ENCODE measurements at regions not wholly inside any gene's neighbourhood (a gene's known extent, or its start where the extent isn't known, plus 50 kb on each side); places are given as distances from the start of the nearest gene placed in this dataset.

DNA sequence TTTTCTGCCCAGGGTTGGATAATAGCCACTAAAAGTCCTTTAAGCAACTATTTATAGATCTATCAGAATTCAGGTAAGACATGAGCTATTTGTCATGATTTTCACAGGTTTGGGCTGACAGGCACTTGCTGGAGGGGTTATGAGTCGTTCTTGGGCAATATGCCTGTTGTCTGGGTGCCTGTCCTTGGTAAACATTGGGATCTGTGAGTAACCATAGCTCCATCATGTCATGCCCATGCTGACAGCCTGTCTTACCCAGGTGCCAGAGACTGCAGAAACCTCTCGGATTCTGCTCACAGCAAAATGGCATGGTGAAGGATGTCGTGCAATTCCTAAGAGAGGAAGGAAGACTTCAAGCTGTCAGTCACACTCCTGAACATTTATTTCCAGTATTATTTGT is 116.0 kb upstream of the PUDP start:
- Mint-ChIP-seq H3K27ac (no peak overlapping the region), H3K9me3 (no peaks in the 10 kb centered on the region), H3K27me3 (no peaks in the 10 kb centered on the region), H3K4me1 (no peaks in the 10 kb centered on the region), H3K4me3 (no peak overlapping the region), H3K36me3 (peaks cover 9% of the 10 kb centered on the region)

DNA sequence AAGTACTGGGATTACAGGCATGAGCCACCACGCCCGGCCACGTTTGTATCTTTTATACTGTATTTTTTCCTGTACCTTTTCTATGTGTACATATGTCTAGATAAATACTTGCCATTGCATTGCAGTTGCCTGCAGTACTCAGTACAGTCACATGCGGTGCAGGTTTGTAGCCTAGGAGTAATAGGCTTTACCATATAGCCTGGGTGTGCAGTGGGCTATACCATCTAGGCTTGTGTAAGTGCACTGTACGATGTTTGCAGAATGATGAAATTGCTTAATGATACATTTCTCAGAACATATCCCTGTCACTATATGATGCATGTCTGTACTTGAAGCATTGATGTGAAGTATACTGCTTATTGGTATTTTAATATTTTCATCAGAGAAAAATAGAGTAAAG is 115.4 kb upstream of the PUDP start:
- H3K4me1 Mint-ChIP-seq: no peaks in the 10 kb centered on the region
- H3K27me3 Mint-ChIP-seq: no peaks in the 10 kb centered on the region
- no peak overlapping the region for H3K4me3 Mint-ChIP-seq
- H3K27ac Mint-ChIP-seq: no peak overlapping the region
- H3K9me3 Mint-ChIP-seq: no peaks in the 10 kb centered on the region
- peaks cover 11% of the 10 kb centered on the region for H3K36me3 Mint-ChIP-seq

DNA sequence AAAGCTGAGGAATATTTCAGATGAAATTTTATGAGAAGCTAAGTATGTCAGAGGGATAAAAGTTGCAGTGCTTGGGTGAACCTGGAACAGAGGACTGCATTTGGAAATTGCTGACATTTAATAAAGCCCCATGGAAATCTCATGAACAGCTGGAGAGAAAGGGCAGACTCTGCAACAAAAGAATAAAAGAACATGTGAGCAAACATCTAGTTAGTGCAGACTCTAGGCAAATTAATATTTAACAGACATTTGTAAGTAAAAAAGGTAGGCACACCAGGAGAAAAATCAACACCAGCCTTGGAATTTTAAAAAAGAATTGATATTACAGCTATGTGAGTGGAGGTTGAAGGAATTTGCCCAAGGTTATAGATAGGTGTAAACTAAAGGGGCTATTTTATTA is 114.6 kb upstream of the PUDP start:
- H3K27ac Mint-ChIP-seq: no peak overlapping the region
- no peaks in the 10 kb centered on the region for H3K9me3 Mint-ChIP-seq
- H3K4me3 Mint-ChIP-seq: no peak overlapping the region

DNA sequence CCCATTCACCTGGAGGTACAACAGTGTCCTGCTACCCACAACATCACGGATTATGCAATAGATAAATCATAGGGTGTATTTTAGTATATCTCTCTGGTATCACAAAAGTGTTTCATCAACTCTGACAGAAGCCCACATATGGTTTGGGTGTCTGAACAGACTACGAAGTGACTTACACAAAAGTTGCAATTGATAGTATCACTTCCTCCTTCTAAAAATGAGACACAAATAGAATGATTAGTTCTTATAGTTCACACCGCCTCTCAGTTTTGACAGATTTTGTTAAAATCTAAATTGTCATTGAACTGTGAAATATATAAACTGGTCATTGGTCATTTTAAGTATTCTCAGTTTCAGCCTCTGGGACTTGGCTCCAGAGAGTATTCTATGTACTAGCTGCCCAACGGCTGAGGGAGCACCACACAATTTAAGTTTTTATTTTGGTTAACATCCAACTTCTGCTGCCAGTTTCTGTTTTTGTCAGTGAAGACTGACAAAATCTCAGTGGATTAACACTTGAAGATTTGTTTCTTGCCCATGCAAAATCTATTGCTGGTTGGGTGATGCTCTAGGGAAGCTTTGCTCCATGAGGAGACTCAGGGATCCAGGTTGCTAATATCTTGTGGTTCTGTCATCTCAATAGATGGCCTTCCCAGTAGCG is 113.8 kb upstream of the PUDP start:
- no peaks in the 10 kb centered on the region for H3K4me1 Mint-ChIP-seq
- H3K27ac Mint-ChIP-seq: no peak overlapping the region
- no peaks in the 10 kb centered on the region for H3K9me3 Mint-ChIP-seq
- H3K27me3 Mint-ChIP-seq: no peaks in the 10 kb centered on the region
- peaks cover 15% of the 10 kb centered on the region for H3K36me3 Mint-ChIP-seq
- no peak overlapping the region for H3K4me3 Mint-ChIP-seq

More for the DNA sequence above, 114.6 kb upstream of the PUDP start:
- no peaks in the 10 kb centered on the region for H3K27me3 Mint-ChIP-seq
- H3K36me3 Mint-ChIP-seq: peaks cover 15% of the 10 kb centered on the region
- no peaks in the 10 kb centered on the region for H3K4me1 Mint-ChIP-seq

DNA sequence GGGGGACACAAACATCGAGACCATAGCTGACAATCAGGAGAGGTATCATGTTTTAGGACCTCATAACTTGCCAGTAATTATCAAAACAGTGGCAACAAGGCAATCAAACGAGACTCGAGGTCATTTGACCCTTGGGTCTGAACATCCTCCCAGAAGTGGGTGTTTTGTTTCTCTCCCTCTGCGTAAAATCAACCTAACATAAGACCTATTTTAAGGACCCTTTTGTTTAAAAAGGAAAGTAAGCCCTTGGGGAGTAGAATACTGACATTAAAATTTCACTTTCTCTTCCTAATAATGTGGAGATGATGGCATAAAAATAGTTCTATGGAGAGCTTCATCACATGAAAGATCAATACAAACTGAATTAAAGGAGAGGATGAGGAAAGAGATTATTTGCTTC is 106.2 kb upstream of the PUDP start:
- H3K9me3 Mint-ChIP-seq: no peaks in the 10 kb centered on the region
- H3K4me3 Mint-ChIP-seq: no peak overlapping the region
- H3K4me1 Mint-ChIP-seq: no peaks in the 10 kb centered on the region
- peaks cover 12% of the 10 kb centered on the region for H3K36me3 Mint-ChIP-seq
- H3K27ac Mint-ChIP-seq: no peak overlapping the region
- H3K27me3 Mint-ChIP-seq: no peaks in the 10 kb centered on the region

DNA sequence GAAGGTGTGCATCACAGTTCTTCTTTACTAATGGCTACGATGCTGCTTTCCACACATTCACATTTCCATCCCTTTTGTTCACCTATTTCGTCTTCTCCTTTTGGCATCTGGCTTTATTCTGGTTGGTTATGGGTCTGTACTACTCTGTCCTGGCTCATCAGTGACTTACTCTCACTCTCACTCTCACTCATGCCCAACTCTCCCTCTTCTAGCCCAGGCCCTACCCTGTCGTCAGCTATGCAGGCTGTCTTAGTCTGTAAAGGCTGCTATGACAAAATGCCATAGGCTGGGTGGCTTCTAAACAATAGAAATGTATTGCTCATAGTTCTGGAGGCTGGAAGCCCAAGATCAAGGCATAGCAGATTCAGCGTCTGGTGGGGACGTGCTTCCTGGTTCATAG is 105.6 kb upstream of the PUDP start:
- H3K4me3 Mint-ChIP-seq: no peak overlapping the region
- H3K36me3 Mint-ChIP-seq: peaks cover 10% of the 10 kb centered on the region
- H3K27me3 Mint-ChIP-seq: no peaks in the 10 kb centered on the region
- H3K27ac Mint-ChIP-seq: no peak overlapping the region
- H3K4me1 Mint-ChIP-seq: no peaks in the 10 kb centered on the region
- H3K9me3 Mint-ChIP-seq: no peaks in the 10 kb centered on the region

DNA sequence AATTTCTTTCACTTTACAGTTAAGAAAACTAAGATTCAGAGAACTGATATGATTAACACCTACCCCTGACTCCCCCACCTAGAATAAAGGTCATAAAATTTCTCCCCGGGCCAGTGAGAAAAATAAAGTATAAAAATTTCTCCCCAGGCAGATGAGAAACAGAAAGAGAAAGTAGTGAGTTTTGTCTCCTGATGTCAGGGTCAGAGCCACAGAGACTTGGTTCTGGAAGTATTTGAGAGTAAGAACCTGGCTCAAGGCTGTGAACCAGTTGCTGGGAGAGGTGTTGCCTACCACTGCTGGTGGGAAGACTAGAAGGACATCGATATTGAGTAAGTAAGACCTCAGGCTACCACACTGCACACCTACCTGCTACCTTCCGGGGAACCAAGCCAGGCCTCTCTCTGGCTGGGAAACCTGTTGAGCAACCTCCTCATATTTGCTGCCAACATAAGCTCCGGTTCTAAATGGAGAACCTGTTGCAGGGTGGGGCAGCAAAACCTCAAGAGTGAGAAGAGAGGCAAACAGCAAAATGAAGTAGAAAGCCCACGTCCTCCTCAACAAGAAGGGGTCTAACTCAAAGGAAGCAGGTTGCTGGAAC is 104.2 kb upstream of the PUDP start:
- Mint-ChIP-seq H3K4me1 (no peaks in the 10 kb centered on the region), H3K27ac (no peak overlapping the region), H3K4me3 (no peak overlapping the region), H3K27me3 (no peaks in the 10 kb centered on the region), H3K36me3 (peaks cover 6% of the 10 kb centered on the region), H3K9me3 (no peaks in the 10 kb centered on the region)

DNA sequence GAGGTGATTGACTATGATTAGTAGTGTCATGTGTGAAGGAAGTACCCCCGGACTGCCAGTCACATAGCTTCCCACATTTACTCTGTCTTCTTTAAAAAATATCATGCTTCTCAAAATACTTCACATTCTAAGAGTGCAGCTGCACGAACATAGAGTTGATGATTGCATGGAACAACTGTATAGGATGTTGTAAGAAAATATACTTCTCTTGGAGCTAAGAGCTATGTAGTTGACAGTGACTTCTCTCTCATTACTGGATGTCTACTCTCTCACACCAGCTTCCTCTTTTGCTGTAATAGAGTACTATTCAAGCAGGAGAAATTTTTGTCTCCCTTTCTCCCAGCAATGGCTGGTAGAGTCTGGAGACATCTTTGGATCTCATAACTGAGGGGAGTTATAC is 99.4 kb upstream of the PUDP start:
- Mint-ChIP-seq H3K9me3 (no peaks in the 10 kb centered on the region), H3K27ac (no peak overlapping the region), H3K36me3 (no peaks in the 10 kb centered on the region), H3K4me3 (no peak overlapping the region), H3K27me3 (no peaks in the 10 kb centered on the region), H3K4me1 (no peaks in the 10 kb centered on the region)

DNA sequence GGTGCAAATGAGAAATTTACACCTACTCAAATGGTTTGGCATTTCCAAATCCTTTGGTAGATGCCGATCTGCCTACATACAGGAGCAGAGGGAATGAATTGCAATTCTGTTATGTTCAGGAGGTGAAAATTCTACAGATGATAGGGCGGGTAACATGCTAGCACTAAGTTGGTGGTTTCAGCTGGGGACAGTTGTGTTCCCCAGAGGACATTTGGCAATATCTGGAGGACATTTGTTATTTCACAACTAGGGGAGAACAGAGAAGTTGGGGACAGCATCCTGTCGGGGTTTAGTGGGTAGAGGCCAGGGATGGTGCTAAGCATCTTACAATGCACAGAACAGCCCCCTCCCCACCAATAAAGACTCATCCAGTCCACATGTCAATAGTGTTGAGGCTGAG is 96.5 kb upstream of the PUDP start:
- H3K36me3 Mint-ChIP-seq: no peaks in the 10 kb centered on the region
- H3K27me3 Mint-ChIP-seq: no peaks in the 10 kb centered on the region
- no peak overlapping the region for H3K27ac Mint-ChIP-seq
- H3K4me1 Mint-ChIP-seq: no peaks in the 10 kb centered on the region
- H3K9me3 Mint-ChIP-seq: no peaks in the 10 kb centered on the region
- no peak overlapping the region for H3K4me3 Mint-ChIP-seq

DNA sequence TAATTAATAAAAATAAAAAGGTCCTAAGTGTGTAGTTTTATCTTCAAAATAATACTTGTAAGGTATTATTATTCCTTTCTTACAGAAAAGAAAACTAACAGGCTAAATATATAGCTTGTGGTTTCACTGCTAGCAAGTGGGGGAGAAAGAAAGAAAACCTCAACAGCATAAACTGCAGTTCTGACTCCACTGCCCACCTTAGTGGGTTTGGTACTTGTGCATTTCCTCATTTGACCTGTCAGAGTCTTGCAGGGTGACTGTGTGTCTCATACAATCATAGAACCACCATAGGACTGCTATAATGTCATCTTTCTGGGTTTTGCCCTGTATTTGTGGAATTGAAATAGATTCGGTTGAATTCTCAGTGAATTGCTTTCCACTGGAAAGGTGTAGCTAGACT is 94.7 kb upstream of the PUDP start:
- Mint-ChIP-seq H3K4me3 (no peak overlapping the region), H3K36me3 (no peaks in the 10 kb centered on the region)

DNA sequence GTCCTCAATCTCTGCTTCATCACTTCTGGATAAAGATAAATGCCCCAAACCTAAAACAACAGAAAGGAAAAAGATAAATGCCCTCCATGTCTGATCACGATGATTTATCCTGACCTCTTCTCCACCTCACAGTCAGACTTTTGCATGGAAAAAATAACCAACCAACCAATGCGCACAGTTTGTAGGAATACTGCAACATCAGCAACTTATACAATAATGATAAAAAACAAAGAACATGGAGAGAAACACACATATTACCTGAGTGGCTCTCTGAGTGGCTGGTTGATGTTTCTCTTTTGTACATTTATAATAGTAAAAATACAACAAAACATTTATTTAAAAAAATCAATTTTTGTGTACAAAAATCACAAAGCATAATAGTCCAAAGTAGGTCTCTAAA is 93.0 kb upstream of the PUDP start:
- H3K27ac Mint-ChIP-seq: no peak overlapping the region
- H3K36me3 Mint-ChIP-seq: no peaks in the 10 kb centered on the region
- H3K9me3 Mint-ChIP-seq: no peaks in the 10 kb centered on the region

More for the DNA sequence above, 94.7 kb upstream of the PUDP start:
- no peaks in the 10 kb centered on the region for H3K4me1 Mint-ChIP-seq
- no peak overlapping the region for H3K27ac Mint-ChIP-seq
- H3K27me3 Mint-ChIP-seq: no peaks in the 10 kb centered on the region
- no peaks in the 10 kb centered on the region for H3K9me3 Mint-ChIP-seq

DNA sequence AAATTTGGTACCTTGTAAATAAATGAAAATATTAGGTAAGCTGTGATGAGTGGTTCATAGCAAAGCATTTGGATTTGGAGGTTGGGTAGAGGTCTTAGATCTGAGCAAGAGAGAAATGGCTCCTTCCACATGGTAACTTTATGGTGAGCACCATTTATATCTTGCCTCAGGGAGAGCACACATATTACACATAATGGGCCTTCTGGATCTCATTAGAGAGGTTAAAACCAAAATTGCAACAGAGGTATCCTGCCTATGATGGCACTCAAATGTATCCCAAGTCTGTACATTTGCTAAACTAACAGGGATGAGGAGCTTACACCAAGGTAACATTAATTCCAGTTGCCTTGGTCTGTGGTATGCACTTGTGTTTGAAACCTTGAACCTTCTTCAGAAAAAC is 87.1 kb upstream of the PUDP start:
- no peak overlapping the region for H3K27ac Mint-ChIP-seq
- H3K9me3 Mint-ChIP-seq: no peaks in the 10 kb centered on the region
- H3K4me1 Mint-ChIP-seq: no peaks in the 10 kb centered on the region
- no peak overlapping the region for H3K4me3 Mint-ChIP-seq
- H3K27me3 Mint-ChIP-seq: no peaks in the 10 kb centered on the region
- no peaks in the 10 kb centered on the region for H3K36me3 Mint-ChIP-seq

More for the DNA sequence above, 93.0 kb upstream of the PUDP start:
- Mint-ChIP-seq H3K4me3 (no peak overlapping the region), H3K4me1 (no peaks in the 10 kb centered on the region), H3K27me3 (no peaks in the 10 kb centered on the region)

DNA sequence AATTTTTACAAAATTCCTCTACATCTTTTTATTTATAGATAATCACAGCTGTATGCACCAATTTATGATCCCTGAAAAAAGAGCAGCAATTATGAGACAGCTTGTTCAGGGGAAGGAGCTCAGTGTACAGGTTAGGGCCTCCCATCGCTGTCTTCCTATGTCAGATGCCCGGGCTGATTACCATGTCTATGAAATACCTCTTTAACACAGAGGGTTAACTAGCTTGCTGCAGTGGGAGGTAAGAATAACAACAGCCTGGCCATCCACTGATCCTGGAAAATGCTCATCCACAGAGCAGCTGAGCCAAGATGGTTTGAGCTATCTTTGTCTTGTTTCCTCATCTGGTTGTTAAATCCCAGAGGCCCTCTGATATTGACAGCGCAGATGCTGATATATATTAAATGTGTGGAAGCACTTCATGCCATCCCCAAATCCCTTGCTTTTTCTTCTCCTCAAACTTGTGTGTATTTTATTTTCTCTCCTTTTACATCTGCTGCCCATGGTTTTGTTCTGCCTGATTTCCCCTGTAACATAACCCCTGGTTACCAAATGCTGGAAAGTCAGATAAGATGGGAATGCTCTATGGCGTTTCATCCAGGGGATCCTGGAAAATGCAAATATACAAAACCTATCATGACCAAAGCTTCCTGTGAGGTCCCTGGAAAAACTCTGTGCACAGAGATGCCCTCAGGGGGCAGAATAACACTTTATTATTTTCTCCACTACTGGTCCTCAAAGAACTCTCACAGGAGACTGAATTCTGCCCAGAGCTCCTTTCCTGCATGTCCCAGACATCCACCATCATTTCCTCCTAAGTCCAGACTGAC is 85.8 kb upstream of the PUDP start:
- no peaks in the 10 kb centered on the region for H3K36me3 Mint-ChIP-seq
- no peak overlapping the region for H3K27ac Mint-ChIP-seq
- no peaks in the 10 kb centered on the region for H3K4me1 Mint-ChIP-seq
- H3K4me3 Mint-ChIP-seq: no peak overlapping the region
- H3K27me3 Mint-ChIP-seq: no peaks in the 10 kb centered on the region
- H3K9me3 Mint-ChIP-seq: no peaks in the 10 kb centered on the region

DNA sequence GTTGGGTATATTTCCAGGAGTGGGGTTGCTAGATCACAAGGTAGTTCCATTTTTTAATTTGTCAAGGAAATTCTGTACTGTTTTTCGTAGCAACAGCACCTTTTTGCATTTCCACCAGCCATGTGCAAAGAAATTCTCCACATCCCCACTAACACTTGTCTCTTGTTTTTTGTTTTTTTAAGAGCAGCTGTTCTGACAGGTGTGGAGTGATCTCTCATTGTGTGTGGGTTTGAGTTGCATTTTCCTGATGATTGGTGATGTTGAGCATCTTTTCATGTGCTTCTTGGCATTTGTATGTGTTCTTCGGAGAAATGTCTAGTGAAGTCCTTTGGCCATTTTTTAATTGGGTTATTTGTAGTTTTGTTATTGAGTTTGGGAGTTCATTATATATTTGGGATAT is 80.3 kb upstream of the PUDP start:
- H3K4me3 Mint-ChIP-seq: no peak overlapping the region
- no peak overlapping the region for H3K27ac Mint-ChIP-seq
- no peaks in the 10 kb centered on the region for H3K36me3 Mint-ChIP-seq
- H3K9me3 Mint-ChIP-seq: no peaks in the 10 kb centered on the region
- no peaks in the 10 kb centered on the region for H3K4me1 Mint-ChIP-seq
- no peaks in the 10 kb centered on the region for H3K27me3 Mint-ChIP-seq

DNA sequence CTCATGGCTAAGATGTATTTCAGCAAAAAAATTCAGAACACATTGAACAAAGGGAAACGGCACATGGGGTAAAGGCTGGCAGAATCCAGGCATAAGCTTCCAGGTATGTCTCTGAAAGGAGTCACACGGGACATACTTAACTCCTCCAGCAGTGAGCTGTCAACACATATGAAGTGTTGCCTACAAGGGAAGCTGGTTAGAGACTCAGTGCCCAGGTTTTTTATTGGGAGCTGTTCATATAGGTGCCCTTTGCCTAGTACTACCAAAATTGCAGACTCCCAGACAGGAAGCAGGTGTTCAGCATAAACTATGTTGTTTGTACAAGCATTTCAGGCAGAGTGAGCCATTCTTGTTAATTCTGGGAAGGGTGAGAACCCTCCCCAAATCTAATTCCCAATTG is 77.4 kb upstream of the PUDP start:
- Mint-ChIP-seq H3K4me3 (no peak overlapping the region), H3K9me3 (no peaks in the 10 kb centered on the region), H3K4me1 (no peaks in the 10 kb centered on the region), H3K36me3 (no peaks in the 10 kb centered on the region), H3K27me3 (no peaks in the 10 kb centered on the region), H3K27ac (no peak overlapping the region)

DNA sequence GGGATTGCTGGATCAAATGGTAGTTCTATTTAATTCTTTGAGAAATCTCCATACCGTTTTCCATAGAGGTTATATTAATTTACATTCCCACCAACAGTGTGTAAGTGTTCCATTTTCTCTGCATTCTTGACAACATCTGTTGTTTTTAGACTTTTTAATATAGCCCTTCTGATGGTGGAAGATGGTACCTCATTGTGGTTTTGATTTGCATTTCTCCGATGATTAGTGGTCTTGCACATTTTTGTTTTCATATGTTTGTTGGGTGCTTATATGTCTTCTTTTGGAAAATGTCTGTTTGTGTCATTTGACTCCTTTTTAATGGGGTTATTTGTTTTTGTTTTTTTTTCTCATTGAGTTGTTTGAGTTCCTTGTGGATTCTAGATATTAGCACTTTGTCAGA is 75.3 kb upstream of the PUDP start:
- H3K27me3 Mint-ChIP-seq: no peaks in the 10 kb centered on the region
- H3K27ac Mint-ChIP-seq: no peak overlapping the region
- no peaks in the 10 kb centered on the region for H3K9me3 Mint-ChIP-seq
- no peaks in the 10 kb centered on the region for H3K36me3 Mint-ChIP-seq
- no peak overlapping the region for H3K4me3 Mint-ChIP-seq
- H3K4me1 Mint-ChIP-seq: no peaks in the 10 kb centered on the region

All from activated naive CD4-positive, alpha-beta T cell treated with anti-CD3 and anti-CD28 coated beads, Interleukin-2, amount 50 U/mL, for 24 hours (primary cell).